PC-3 (cell line): ENCODE measurements at regions not wholly inside any gene's neighbourhood (a gene's known extent, or its start where the extent isn't known, plus 50 kb on each side); places are given as distances from the start of the nearest gene placed in this dataset.

Source experiments
- ATAC-seq: fragments of 200-7000 bp; cut with Tn5 transposase; 2 replicates; pipeline ENCODE4 v1.9.1; 2020; ENCODE audit warnings: mild to moderate bottlenecking, moderate library complexity
- BruUV-seq: library from RNA; stranded (reverse); fragments of 400-500 nt; replicated peaks from 2 replicates; lab custom pipeline; 2021; lab: Mats Ljungman, UMichigan
- CTCF ChIA-PET: fragments of 300-600 bp; sonication (Branson Sonifier 250); formaldehyde crosslinking; loops from one replicate; lab custom pipeline; 2022; ENCODE audit warnings: antibody characterized with exemption; lab: Charles Lee
- POLR2A ChIA-PET: fragments of 300-600 bp; sonication (Branson Sonifier 250); formaldehyde crosslinking; loops from one replicate; lab custom pipeline; 2022; ENCODE audit warnings: antibody characterized with exemption; ENCODE audit not compliant: unreplicated experiment; lab: Charles Lee
- DNase-seq: peaks from one replicate; pipeline ENCODE4 v3.0.0-alpha.2; 2015
- H2AFZ ChIP-seq: fragments of 300-600 bp; sonication (generic); 2 replicates; pipeline ENCODE4 v1.6.0; 2016; ENCODE audit warnings: antibody characterized with exemption, low read length
- H3F3A ChIP-seq: fragments of 300-600 bp; sonication (generic); one replicate; pipeline ENCODE4 v1.6.0; 2017; ENCODE audit warnings: antibody characterized with exemption, low read length, control low read depth, mild to moderate bottlenecking; ENCODE audit not compliant: unreplicated experiment
- H3K27ac ChIP-seq: fragments of 300-600 bp; sonication (generic); 2 replicates; pipeline ENCODE4 v1.5.1; 2016; ENCODE audit warnings: mild to moderate bottlenecking, low read length
- H3K27me3 ChIP-seq: fragments of 300-600 bp; sonication (generic); 2 replicates; pipeline ENCODE4 v1.6.1; 2016; ENCODE audit warnings: low read length, mixed read lengths
- H3K36me3 ChIP-seq: fragments of 300-600 bp; sonication (generic); 2 replicates; pipeline ENCODE4 v1.6.1; 2016; ENCODE audit warnings: low read depth, mixed run types, low read length, mixed read lengths
- H3K4me1 ChIP-seq: fragments of 300-600 bp; sonication (generic); 2 replicates; pipeline ENCODE4 v1.5.1; 2016; ENCODE audit warnings: low read length; ENCODE audit not compliant: insufficient read depth
- H3K4me2 ChIP-seq: fragments of 300-600 bp; sonication (generic); 2 replicates; pipeline ENCODE4 v1.6.0; 2016; ENCODE audit warnings: low read length
- H3K4me3 ChIP-seq: fragments of 300-600 bp; sonication (generic); 2 replicates; pipeline ENCODE4 v1.5.1; 2016; ENCODE audit warnings: mild to moderate bottlenecking, low read length, mixed read lengths
- H3K79me2 ChIP-seq: fragments of 300-600 bp; sonication (generic); 2 replicates; pipeline ENCODE4 v1.6.1; 2017; ENCODE audit warnings: low read length, mixed read lengths
- H3K9ac ChIP-seq: fragments of 300-600 bp; sonication (generic); 2 replicates; pipeline ENCODE4 v1.6.0; 2016; ENCODE audit warnings: mild to moderate bottlenecking, low read length
- H3K9me2 ChIP-seq: fragments of 300-600 bp; sonication (generic); replicated peaks from 2 replicates; pipeline ENCODE4 v1.6.1; 2016; ENCODE audit warnings: mixed run types, low read length, mixed read lengths
- H3K9me3 ChIP-seq: fragments of 300-600 bp; sonication (generic); 2 replicates; pipeline ENCODE4 v1.6.1; 2016; ENCODE audit warnings: low read length, mixed read lengths
- H4K20me1 ChIP-seq: fragments of 300-600 bp; sonication (generic); 2 replicates; pipeline ENCODE4 v1.6.1; 2016; ENCODE audit warnings: low read length, mixed read lengths
- EZH2 ChIP-seq: fragments of 300-600 bp; sonication (generic); IDR thresholded peaks from one replicate; pipeline ENCODE4 v1.6.1; 2017; ENCODE audit warnings: antibody characterized with exemption, mild to moderate bottlenecking, low read length; ENCODE audit not compliant: unreplicated experiment
- EZH2phosphoT487 ChIP-seq: fragments of 300-600 bp; sonication (generic); IDR thresholded peaks from 2 replicates; pipeline ENCODE4 v1.6.1; 2018; ENCODE audit warnings: mild to moderate bottlenecking, antibody characterized with exemption, low read length, borderline replicate concordance
- intact Hi-C: fragments of 100-400 bp; cut with micrococcal nuclease; formaldehyde crosslinking; loops from 2 replicates; pipeline ENCODE4 v1.9.0; 2023
- TF ChIP-seq, protein P1 (sequence below): fragments of 300-600 bp; sonication (generic); conservative IDR thresholded peaks from 2 replicates; pipeline ENCODE4 v1.5.1; 2017; ENCODE audit warnings: antibody characterized with exemption, low read depth, mild to moderate bottlenecking, low read length

DNA sequence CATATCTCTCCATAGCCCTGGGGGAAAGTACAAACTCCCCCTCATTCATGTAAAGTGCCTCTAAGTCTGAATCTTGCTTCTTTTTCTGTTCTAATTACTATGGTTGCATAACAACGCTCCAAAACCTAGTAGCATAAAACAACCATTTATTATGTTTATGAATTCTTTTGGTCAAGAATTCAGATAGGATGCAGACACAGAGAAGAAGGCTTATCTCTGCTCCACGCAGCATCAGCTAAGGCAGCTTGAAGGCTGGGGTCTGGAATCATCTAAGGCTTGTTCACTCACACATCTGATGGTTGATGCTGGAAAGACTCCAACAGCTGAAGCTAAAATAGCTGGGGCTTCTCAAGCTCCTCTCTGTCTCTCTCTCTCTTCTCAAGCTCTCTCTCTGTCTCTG is 564.5 kb downstream of the ZNF674 start:
- ChIA-PET POLR2A (no interaction called here), CTCF (no interaction called here)
- DNase-seq (no peak), ATAC-seq (no peak)
- Histone ChIP-seq H3F3A (no peaks in the 10 kb centered on the region), H3K36me3 (no peaks in the 10 kb centered on the region), H3K79me2 (no peaks in the 10 kb centered on the region), H3K27me3 (no peaks in the 10 kb centered on the region), H3K27ac (no peak overlapping the region), H3K4me2 (no peak overlapping the region), H3K9ac (no peak overlapping the region), H2AFZ (no peak overlapping the region), H4K20me1 (no peaks in the 10 kb centered on the region), H3K9me2 (no peaks in the 10 kb centered on the region), H3K4me3 (no peak overlapping the region), H3K9me3 (no peaks in the 10 kb centered on the region), H3K4me1 (no peaks in the 10 kb centered on the region; the same call in 1 of the 2 replicates)
- BruUV-seq: no TSS peak
- intact Hi-C loops: no loop called here
- TF ChIP-seq EZH2phosphoT487: no peak
- TF ChIP-seq, protein P1, sequence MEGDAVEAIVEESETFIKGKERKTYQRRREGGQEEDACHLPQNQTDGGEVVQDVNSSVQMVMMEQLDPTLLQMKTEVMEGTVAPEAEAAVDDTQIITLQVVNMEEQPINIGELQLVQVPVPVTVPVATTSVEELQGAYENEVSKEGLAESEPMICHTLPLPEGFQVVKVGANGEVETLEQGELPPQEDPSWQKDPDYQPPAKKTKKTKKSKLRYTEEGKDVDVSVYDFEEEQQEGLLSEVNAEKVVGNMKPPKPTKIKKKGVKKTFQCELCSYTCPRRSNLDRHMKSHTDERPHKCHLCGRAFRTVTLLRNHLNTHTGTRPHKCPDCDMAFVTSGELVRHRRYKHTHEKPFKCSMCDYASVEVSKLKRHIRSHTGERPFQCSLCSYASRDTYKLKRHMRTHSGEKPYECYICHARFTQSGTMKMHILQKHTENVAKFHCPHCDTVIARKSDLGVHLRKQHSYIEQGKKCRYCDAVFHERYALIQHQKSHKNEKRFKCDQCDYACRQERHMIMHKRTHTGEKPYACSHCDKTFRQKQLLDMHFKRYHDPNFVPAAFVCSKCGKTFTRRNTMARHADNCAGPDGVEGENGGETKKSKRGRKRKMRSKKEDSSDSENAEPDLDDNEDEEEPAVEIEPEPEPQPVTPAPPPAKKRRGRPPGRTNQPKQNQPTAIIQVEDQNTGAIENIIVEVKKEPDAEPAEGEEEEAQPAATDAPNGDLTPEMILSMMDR: no peak
- no peak for TF ChIP-seq EZH2

DNA sequence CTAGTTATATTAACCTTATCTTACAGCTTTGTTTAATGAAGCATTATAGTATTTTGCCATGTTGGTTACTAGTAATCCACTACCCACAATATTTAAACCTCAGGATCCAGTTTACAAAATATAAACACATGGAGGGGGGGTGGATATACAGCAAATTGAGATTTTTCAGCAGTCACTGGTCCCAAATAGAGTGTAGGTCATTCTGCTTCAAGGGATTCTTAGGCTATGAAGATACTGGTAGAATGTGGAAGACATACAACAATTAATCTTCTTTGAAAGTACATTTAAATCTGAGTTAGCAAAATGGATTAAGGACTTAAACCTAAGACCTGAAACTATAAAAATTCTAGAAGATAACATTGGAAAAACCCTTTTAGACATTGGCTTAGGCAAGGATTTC is 569.6 kb downstream of the ZNF674 start:
- DNase-seq (peak; percentile 13), ATAC-seq (peak; percentile 55)
- no peak overlapping the region for H3K4me3 ChIP-seq
- H3K9me3 ChIP-seq: no peaks in the 10 kb centered on the region
- H3K79me2 ChIP-seq: no peaks in the 10 kb centered on the region
- H3K36me3 ChIP-seq: no peaks in the 10 kb centered on the region
- H3K4me2 ChIP-seq: peak overlapping the region; percentile 27; the same call in 1 of the 2 replicates
- no peaks in the 10 kb centered on the region for H4K20me1 ChIP-seq
- no peak overlapping the region for H2AFZ ChIP-seq
- ChIA-PET POLR2A (no interaction called here), CTCF (no interaction called here)
- H3K27me3 ChIP-seq: no peaks in the 10 kb centered on the region
- no peak for TF ChIP-seq EZH2phosphoT487
- TF ChIP-seq, protein P1: no peak
- no peak for TF ChIP-seq EZH2
- no peaks in the 10 kb centered on the region for H3F3A ChIP-seq
- intact Hi-C loops: no loop called here
- no peak overlapping the region for H3K9ac ChIP-seq
- H3K27ac ChIP-seq: peak overlapping the region; percentile 69
- BruUV-seq: no TSS peak
- H3K9me2 ChIP-seq: no peaks in the 10 kb centered on the region
- peaks cover 8% of the 10 kb centered on the region for H3K4me1 ChIP-seq

DNA sequence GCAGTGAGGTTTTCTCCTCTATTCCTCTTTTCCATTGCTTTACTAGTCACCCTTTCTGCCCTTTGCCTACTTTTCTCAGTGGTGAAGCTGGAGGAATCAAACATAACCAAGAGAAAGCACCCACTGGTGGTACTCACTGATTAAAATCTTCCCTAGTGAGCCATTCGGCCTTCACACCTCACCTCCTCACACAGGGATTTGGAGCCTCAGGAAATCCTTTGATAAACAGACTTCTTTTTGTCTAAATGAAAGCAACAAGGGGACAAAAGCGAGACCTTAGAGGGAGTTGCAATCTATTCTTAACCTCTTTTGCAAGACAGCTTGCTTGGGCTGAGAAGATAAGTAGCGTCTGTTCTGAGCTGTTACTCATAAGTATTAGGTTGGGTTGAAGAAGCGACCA is 572.6 kb downstream of the ZNF674 start:
- H2AFZ ChIP-seq: no peak overlapping the region
- H4K20me1 ChIP-seq: no peaks in the 10 kb centered on the region
- H3K36me3 ChIP-seq: no peaks in the 10 kb centered on the region
- CTCF ChIA-PET: interaction anchor here (0.7 kb wide), 1 partner anchor 1194 kb away, joined by 3 read pairs; no protein-coding TSS in a partner anchor
- no peaks in the 10 kb centered on the region for H3K27me3 ChIP-seq
- intact Hi-C loops: no loop called here
- H3K9me2 ChIP-seq: no peaks in the 10 kb centered on the region
- H3F3A ChIP-seq: no peaks in the 10 kb centered on the region
- no peak overlapping the region for H3K9ac ChIP-seq
- ATAC-seq (no peak), DNase-seq (no peak)
- peaks cover 8% of the 10 kb centered on the region for H3K4me1 ChIP-seq
- POLR2A ChIA-PET: interaction anchor here (0.6 kb wide), 1 partner anchor 90 kb away, joined by 3 read pairs; no protein-coding TSS in a partner anchor
- BruUV-seq: no TSS peak
- H3K9me3 ChIP-seq: no peaks in the 10 kb centered on the region
- no peak overlapping the region for H3K27ac ChIP-seq
- no peak overlapping the region for H3K4me2 ChIP-seq
- H3K4me3 ChIP-seq: no peak overlapping the region
- TF ChIP-seq EZH2phosphoT487 (no peak), EZH2 (no peak)
- TF ChIP-seq, protein P1: no peak
- H3K79me2 ChIP-seq: no peaks in the 10 kb centered on the region
